Fibroblast of lung (primary cell): ENCODE measurements at regions not wholly inside any gene's neighbourhood (a gene's known extent, or its start where the extent isn't known, plus 50 kb on each side); places are given as distances from the start of the nearest gene placed in this dataset.

Experiments
- CTCF ChIP-seq, 2 donors: IDR thresholded peaks in 1 of 2; conservative IDR thresholded peaks in 1 of 2; 1 replicate in 1 of 2; 2 replicates in 1 of 2; pipeline ENCODE4 v1.5.1; 2011 to 2012; ENCODE audit warnings: low read length in 2 of 2, control low read depth in 1 of 2, inconsistent platforms in 1 of 2, low read depth in 1 of 2, mild to moderate bottlenecking in 1 of 2
- EZH2 ChIP-seq: IDR thresholded peaks from 2 replicates; pipeline ENCODE4 v1.5.1; 2012; ENCODE audit warnings: low read length, control low read depth, mild to moderate bottlenecking; ENCODE audit errors: missing control alignments

- TF ChIP-seq CTCF (conservative IDR thresholded peaks at IDR 0.05 in 1 of 2, IDR thresholded peaks at IDR 0.05 in 1 of 2; ENCODE audit: low read depth in 1 of 2, low read length in 2 of 2) (no peak), EZH2 (no peak)
Measured at GRCh38 chr3:147688868-147689267, 279.7 kb downstream of the ZIC1 start.
